DOHH2 (cell line): ENCODE measurements at regions not wholly inside any gene's neighbourhood (a gene's known extent, or its start where the extent isn't known, plus 50 kb on each side); places are given as distances from the start of the nearest gene placed in this dataset.

Source experiments
- H3F3A ChIP-seq: fragments of 200-600 bp; sonication (generic), shearing (Covaris generic); 2 replicates; pipeline ENCODE4 v1.6.0; 2016; ENCODE audit warnings: antibody characterized with exemption, mild to moderate bottlenecking; ENCODE audit not compliant: control insufficient read depth, insufficient read depth
- H3K27ac ChIP-seq: fragments of 200-600 bp; sonication (generic); 2 replicates; pipeline ENCODE4 v1.5.1; 2014; ENCODE audit warnings: low read depth, mild to moderate bottlenecking, low read length, moderate library complexity
- H3K27me3 ChIP-seq: fragments of 200-600 bp; sonication (generic); 2 replicates; pipeline ENCODE4 v1.6.1; 2014; ENCODE audit warnings: mild to moderate bottlenecking, low read length, mixed read lengths; ENCODE audit not compliant: control insufficient read depth
- H3K36me3 ChIP-seq: fragments of 200-600 bp; sonication (generic); 2 replicates; pipeline ENCODE4 v1.6.1; 2014; ENCODE audit warnings: mild to moderate bottlenecking, low read length, moderate library complexity, mixed read lengths; ENCODE audit not compliant: control insufficient read depth
- H3K4me1 ChIP-seq: fragments of 200-600 bp; sonication (generic); 2 replicates; pipeline ENCODE4 v1.6.1; 2014; ENCODE audit warnings: mild to moderate bottlenecking, low read length, mixed read lengths; ENCODE audit not compliant: control insufficient read depth
- H3K4me2 ChIP-seq: fragments of 200-600 bp; sonication (generic); 2 replicates; pipeline ENCODE4 v1.6.0; 2014; ENCODE audit warnings: mild to moderate bottlenecking, low read length, moderate library complexity
- H3K4me3 ChIP-seq: fragments of 200-600 bp; sonication (generic); 2 replicates; pipeline ENCODE4 v1.5.1; 2014; ENCODE audit warnings: mild to moderate bottlenecking, low read length, mixed read lengths
- H3K79me2 ChIP-seq: fragments of 200-600 bp; sonication (generic); 2 replicates; pipeline ENCODE4 v1.6.1; 2014; ENCODE audit warnings: mild to moderate bottlenecking, low read length, mixed read lengths; ENCODE audit not compliant: control insufficient read depth
- H3K9me2 ChIP-seq: fragments of 200-600 bp; sonication (generic); replicated peaks from 2 replicates; pipeline ENCODE4 v1.6.1; 2014; ENCODE audit warnings: mild to moderate bottlenecking, low read length, mixed read lengths; ENCODE audit not compliant: control insufficient read depth
- H3K9me3 ChIP-seq: fragments of 200-600 bp; sonication (generic); 2 replicates; pipeline ENCODE4 v1.6.1; 2014; ENCODE audit warnings: antibody characterized with exemption, low read length, mixed read lengths; ENCODE audit not compliant: control insufficient read depth, insufficient read depth
- H4K20me1 ChIP-seq: fragments of 200-600 bp; sonication (generic); 2 replicates; pipeline ENCODE4 v1.6.0; 2014; ENCODE audit warnings: low read depth, mild to moderate bottlenecking, antibody characterized with exemption, low read length, moderate library complexity; ENCODE audit not compliant: control insufficient read depth, insufficient read depth
- CTCF ChIP-seq: fragments of 200-600 bp; sonication (generic); IDR thresholded peaks from one replicate; pipeline ENCODE4 v1.5.1; 2014; ENCODE audit warnings: antibody characterized with exemption, mild to moderate bottlenecking, low read depth, low read length; ENCODE audit not compliant: poor library complexity, severe bottlenecking
- EZH2phosphoT487 ChIP-seq: fragments of 200-600 bp; sonication (generic); IDR thresholded peaks from 2 replicates; pipeline ENCODE4 v1.6.1; 2017; ENCODE audit warnings: borderline replicate concordance, mild to moderate bottlenecking, antibody characterized with exemption, low read length, moderate library complexity, mixed read lengths

- Histone ChIP-seq H3K4me2 (no peak overlapping the region), H3K4me1 (peaks cover 6% of the 10 kb centered on the region), H3K9me3 (no peaks in the 10 kb centered on the region), H3F3A (no peaks in the 10 kb centered on the region), H3K9me2 (no peaks in the 10 kb centered on the region), H3K79me2 (no peaks in the 10 kb centered on the region), H3K27me3 (no peaks in the 10 kb centered on the region), H3K36me3 (no peaks in the 10 kb centered on the region), H3K4me3 (no peak overlapping the region), H3K27ac (no peak overlapping the region), H4K20me1 (no peaks in the 10 kb centered on the region)
- TF ChIP-seq CTCF, result no peak
- no peak for TF ChIP-seq EZH2phosphoT487
These were observed 262.6 kb upstream of the MAP3K1 start for GRCh38 chr5:56552612-56553268.

- H3K36me3 ChIP-seq, result no peaks in the 10 kb centered on the region
- no peaks in the 10 kb centered on the region for H3K9me3 ChIP-seq
- H3K4me1 ChIP-seq, result peaks cover 6% of the 10 kb centered on the region
- H3K27ac ChIP-seq, result no peak overlapping the region
- H3K4me2 ChIP-seq, result no peak overlapping the region
- H3K9me2 ChIP-seq, result no peaks in the 10 kb centered on the region
- no peaks in the 10 kb centered on the region for H3K27me3 ChIP-seq
- no peaks in the 10 kb centered on the region for H4K20me1 ChIP-seq
- H3K79me2 ChIP-seq, result no peaks in the 10 kb centered on the region
- H3K4me3 ChIP-seq, result no peak overlapping the region
- TF ChIP-seq CTCF, result no peak
- TF ChIP-seq EZH2phosphoT487, result no peak
- no peaks in the 10 kb centered on the region for H3F3A ChIP-seq
These were observed 265.1 kb upstream of the MAP3K1 start for GRCh38 chr5:56550227-56550626.

DNA sequence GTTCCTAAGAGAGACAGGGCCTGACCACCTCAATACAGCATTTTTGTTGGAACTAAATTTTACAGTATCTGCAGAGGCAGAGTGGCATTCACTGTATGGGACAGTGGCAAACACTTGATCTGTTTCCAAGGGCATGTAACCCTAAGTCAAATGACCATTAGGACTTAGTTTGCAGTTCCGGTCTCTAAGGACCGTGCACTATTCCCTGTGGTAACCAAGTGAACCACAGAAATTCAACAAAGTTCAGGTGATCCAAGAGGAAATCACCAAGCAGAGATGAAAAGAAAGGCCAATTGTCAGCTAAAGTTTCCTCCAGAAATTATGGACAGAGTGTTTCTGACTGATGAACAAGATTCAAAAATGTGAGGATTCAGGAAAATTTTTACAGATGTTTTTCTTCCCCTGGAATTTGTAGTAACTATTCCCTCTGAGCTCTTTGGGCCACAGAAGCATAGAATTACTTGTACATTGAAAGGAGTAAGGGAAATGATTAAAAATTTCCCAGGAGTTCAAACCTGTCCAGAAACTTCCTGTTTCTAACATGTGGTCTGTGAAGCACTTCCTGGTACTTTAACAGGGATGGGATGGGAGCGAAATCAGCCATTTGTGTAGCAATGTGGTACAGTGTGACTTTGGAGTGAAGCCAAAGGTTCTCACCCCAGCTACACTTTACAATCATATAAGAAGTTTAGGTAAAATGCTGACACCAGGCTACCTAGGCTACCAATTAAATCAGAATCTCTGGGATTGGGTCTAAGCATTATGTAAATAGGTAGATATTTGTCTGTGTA is 266.1 kb upstream of the MAP3K1 start:
- no peaks in the 10 kb centered on the region for H3K36me3 ChIP-seq
- H4K20me1 ChIP-seq, result no peaks in the 10 kb centered on the region
- TF ChIP-seq CTCF, result no peak
- TF ChIP-seq EZH2phosphoT487, result no peak
- H3K9me3 ChIP-seq, result no peaks in the 10 kb centered on the region
- H3K4me3 ChIP-seq, result no peak overlapping the region
- H3K4me2 ChIP-seq, result 0 out of 2 replicates have a peak overlapping the region, but pooled peaks have one; percentile 4
- H3K27ac ChIP-seq, result no peak overlapping the region
- no peaks in the 10 kb centered on the region for H3K9me2 ChIP-seq
- H3K4me1 ChIP-seq, result peaks cover 6% of the 10 kb centered on the region
- no peaks in the 10 kb centered on the region for H3K27me3 ChIP-seq
- no peaks in the 10 kb centered on the region for H3K79me2 ChIP-seq
- H3F3A ChIP-seq, result no peaks in the 10 kb centered on the region
